GM19452 (cell line): ENCODE measurements at regions not wholly inside any gene's neighbourhood (a gene's known extent, or its start where the extent isn't known, plus 50 kb on each side); places are given as distances from the start of the nearest gene placed in this dataset.
"Not testable (repeated sequence)": the region's sequence is repeated elsewhere in the genome, so short reads cannot be mapped to it uniquely, and the experiment has no call there.

ENCODE experiments used
- ATAC-seq: cut with Tn5 transposase; IDR thresholded peaks from one replicate; pipeline ENCODE4 v1.9.1; 2021; ENCODE audit not compliant: unreplicated experiment

DNA sequence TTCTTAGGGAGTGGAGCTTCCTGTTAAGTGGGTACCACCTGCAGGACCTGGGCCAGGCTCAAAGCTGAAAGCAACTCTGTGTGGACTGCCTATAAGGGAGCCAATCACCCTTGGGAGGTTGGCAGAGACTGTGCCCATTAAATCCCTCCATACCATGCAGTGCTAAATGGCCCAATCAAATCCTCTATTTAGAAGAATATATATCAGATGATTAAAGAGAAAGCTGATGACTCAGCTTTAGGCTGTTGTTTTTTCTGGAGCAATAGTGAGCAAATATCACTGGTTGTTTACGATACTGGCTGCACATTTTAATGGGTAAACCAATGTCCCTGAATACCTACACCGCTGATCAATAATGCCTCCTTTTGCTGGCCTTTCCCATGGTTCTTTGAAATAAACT is 101.3 kb downstream of the TMX1 start:
- ATAC-seq: no peak

DNA sequence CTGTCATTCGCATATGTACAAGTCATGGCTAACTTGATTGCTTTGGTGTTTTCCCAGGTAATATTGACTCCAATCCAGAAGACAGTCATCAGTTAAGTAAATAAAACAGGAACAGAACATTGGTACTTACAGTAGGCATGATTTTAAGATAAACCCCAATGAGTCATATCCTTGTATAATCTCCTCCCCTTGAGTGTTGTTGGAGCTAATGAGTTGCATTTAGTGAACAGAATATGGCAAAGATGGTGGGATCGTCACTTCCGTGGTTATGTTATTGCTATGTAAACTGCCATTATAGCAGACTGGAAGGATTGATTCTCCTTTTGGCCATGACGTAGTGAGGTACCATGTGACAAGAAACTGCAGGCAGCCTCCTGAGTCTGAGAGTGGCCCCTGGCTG is 102.2 kb downstream of the TMX1 start:
- no peak for ATAC-seq

DNA sequence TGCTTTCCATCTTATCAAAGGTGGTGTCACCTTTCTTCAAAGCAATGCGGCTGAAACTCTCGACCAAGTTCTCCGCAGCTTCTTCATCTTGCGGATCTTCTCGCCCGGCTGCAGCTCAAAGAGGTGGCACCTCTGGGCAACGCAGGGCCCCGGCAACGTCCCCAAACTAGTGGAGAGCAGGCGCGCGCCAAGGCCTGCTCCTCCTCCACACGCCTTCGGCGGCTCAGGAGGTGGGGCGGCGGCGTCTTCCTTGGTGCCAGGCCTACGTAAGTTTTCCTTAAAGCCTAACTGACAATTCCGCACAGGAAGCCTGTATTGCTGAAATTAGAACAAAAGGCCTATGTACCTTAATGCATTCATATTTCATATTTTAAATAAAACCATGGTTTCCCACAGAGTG is 112.0 kb downstream of the TMX1 start:
- ATAC-seq: no peak

GRCh38 chr14:51353901-51354300 is 113.9 kb downstream of the TMX1 start:
- no peak for ATAC-seq

DNA sequence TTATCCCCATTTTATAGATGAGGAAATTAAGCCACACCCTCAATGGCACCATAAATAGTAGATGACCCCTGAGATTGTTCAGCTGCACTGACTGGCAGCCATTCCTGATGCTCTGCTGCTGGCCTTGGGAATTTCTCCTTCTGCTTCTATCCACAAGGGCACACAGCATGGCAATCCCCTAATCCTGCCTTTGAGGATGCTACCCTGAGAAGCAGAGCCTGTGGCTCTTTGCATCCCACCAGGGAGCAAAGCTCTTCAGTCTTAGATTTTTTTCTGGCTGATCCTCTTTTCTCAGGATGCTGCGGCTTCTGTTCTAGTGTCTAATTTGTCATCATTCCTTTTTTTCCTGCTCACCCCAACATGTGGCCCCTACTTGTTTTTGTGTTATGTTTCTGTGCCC is 114.8 kb downstream of the TMX1 start:
- no peak for ATAC-seq

GRCh38 chr14:51356381-51356780 is 116.3 kb downstream of the TMX1 start:
- ATAC-seq: no peak

DNA sequence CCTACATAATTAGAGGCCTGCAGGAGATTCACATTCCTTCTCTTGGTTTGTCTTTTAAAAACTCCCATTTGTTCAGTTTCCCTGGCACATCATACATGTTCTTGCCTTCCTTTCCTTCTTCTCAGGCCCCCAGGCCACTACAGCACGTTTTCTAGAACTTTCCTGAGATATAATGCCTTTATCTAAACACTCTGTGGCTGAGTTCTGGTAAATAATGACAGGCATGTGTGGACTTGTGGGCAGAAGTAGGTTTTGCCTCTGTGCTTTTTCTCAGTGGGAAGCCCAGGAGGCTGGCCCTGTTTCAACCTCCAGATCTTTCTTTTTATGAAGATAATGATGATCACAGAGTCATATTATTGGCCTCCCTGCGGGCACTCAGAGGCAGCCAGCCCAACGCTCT is 117.2 kb downstream of the TMX1 start:
- ATAC-seq: no peak

- no peak for ATAC-seq
Observed at GRCh38 chr14:51360592-51360991, 120.5 kb downstream of the TMX1 start.

DNA sequence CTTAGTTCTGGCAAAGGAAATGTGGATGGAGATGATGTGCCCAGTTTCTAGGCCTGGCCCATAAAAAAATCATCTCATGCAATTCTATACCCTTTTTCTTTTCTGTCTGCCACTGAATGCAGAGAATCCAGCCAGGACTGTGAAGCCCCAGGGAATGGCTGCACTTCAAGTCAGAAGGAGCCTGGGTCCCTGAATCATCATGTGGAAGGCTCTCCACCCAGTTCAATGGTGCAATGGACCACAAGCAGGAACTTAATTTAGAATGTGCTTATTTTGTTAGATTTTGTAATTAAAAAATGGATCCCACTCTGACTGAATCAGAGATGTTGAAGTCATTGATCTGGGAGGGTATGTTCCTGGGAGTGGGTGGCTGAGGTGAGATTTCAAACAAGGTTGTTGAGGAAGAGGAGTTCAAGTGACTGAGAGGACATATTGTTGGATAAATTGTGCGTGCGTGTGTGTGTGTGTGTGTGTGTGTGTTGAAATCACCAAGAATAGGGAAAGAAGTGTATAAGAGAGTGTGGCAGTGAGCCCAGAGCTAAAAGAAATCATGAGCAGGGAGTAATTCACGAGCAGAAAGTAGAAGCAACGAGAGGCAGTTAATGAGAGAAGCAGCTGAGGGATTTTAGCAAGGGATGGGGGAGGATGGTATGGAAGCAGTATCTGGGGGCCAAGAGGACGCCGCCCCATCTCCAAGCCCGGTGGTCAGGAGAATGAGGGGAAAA is 125.4 kb downstream of the TMX1 start:
- no peak for ATAC-seq

- not testable (repeated sequence) for ATAC-seq
Observed at GRCh38 chr14:51366460-51366859, 126.4 kb downstream of the TMX1 start.

DNA sequence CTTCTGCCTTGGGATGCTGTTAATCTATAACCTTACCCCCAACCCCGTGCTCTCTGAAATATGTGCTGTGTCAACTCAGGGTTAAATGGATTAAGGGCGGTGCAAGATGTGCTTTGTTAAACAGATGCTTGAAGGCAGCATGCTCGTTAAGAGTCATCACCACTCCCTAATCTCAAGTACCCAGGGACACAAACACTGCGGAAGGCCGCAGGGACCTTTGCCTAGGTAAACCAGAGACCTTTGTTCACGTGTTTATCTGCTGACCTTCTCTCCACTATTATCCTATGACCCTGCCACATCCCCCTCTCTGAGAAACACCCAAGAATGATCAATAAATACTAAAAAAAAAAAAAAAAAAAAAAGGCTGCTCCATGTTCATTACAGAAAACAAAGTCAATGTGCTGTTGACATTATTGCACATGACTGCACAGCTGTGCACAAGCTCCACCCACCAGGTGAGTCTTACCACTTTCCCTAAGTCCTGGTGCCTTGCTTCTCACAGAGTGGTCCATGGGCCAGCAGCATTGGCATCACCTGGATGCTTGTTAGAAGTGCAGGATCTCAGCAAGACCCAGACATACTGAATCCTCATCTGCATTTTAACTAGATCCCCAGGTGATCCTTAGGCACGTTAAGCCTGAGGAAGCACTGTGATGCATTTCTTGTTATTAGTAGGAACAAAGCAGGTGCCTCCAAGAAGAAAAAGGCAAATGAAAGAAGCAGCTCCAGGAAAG is 127.0 kb downstream of the TMX1 start:
- ATAC-seq: not testable (repeated sequence)

DNA sequence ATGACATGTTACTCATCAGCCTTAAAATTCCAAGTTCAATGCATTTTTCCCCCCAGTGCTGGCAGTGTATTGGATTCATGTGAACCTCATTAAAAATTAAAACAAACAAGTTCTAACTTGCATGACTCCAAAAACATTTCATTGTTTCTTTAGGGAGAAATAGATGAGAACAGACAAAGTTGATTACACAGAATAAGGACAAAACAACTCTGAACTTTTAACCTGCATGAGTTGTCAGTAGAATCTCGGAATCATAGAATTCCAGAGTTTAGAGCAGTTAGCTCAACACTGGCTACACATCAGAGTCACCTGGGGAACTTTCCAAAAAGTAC is 127.5 kb downstream of the TMX1 start:
- ATAC-seq: no peak

DNA sequence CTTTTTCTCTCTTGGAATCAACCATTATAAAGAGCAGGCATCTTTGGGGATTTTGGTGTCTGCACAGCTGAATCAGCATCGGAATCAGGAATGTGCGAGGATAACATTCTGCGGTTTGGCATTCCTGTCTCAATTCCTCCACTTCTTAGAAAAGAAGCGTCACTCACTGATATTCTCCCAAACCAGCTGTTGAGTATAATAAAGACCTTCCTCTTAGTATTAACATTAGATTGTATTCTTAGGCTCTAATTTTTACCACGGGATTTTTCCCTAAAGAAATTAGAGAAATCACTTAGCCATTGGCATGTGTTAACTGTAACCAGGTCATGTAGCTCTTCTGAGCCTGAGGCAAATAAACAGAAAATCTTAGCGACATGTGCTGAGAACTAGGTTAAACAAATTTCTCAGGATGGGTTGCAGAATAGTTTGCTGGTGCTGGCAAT is 128.7 kb downstream of the TMX1 start:
- no peak for ATAC-seq

DNA sequence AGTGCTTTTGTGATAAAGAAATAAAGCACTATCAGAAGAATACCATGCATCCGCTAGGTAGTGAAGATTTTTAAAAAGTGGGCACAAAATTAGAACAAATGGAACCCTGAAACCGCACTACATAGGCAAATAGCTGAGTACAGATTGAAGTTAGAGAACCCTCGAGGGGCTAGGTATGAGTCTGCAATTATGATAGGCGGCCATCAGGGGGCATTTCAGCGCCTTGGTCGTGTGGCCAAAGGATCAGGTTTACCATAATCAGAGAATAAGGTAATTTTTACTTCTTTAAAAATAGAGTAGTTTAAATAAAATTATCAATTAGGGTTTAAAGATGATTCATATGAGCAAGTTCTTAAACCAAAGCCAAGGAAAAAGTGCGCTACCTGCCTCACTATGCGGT is 129.8 kb downstream of the TMX1 start:
- no peak for ATAC-seq

- no peak for ATAC-seq
Observed at GRCh38 chr14:51370758-51371386, 130.8 kb downstream of the TMX1 start.

DNA sequence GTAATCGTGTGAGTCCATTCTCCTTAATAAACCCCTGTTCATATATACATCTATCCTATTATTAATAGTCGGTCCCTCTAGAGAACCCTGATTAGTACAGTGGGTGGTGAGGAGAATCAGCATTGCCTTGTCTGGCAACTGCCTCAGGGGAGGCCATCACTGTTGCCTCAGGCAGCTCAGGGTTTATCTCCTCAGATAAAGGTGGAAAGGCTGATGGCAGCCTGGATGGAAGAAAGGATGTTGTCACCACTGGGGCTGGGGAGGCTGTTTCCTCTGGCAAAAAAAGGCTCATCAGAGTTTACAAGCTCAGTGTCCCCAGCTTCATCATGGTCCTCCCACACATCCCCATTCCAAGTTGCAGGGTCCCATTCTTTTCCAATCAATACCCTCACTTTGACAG is 137.1 kb downstream of the TMX1 start:
- ATAC-seq: not testable (repeated sequence)

- ATAC-seq: no peak
Observed at GRCh38 chr14:51382506-51382905, 142.5 kb downstream of the TMX1 start.

GRCh38 chr14:51386411-51386810 is 146.4 kb downstream of the TMX1 start:
- ATAC-seq: no peak

- ATAC-seq: no peak
Observed at GRCh38 chr14:51386983-51387735, 147.1 kb downstream of the TMX1 start.

DNA sequence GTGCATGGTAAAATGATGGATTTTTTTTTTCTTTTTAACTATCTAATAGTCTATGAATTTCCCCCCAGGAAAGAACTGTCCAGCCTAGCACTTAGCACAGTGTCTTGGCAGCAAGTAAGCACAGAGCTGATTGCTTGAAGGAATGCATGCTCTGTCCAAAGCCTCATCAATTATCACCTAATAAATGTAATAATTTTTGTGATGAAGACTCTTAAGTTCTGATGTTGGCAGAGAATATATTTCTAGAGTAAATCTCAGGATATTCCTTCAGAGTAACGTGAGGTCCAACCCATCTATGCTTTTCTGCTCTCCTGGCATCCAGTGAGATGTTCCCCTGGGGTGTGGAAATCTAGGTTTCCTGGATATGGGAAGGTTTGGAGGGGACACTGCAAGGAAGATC is 152.4 kb downstream of the TMX1 start:
- no peak for ATAC-seq

DNA sequence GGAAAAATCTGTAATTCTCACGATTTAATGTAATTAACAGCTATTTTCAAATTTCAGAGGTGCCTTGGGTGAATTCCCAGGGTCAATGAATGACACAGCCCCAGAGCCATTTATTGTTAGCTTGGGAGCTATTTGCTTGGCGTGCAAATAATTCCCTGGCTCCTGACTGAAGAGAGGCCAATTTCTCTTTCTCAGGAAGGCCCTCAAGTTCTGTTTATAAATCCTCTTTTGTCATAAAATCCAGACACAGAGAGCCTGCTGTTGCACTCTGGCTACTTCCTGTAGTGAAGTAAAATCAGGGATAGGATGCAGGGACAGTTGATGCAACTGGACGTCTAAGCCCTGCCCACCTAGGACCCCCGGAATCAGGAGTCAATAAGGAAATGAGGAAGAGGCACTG is 154.3 kb downstream of the TMX1 start:
- ATAC-seq: no peak

- ATAC-seq: no peak
Observed at GRCh38 chr14:51394804-51395203, 154.8 kb downstream of the TMX1 start.
